Calu3 (cell line): ENCODE measurements at regions not wholly inside any gene's neighbourhood (a gene's known extent, or its start where the extent isn't known, plus 50 kb on each side); places are given as distances from the start of the nearest gene placed in this dataset.
"Not testable (repeated sequence)": the region's sequence is repeated elsewhere in the genome, so short reads cannot be mapped to it uniquely, and the experiment has no call there.

Experiments
- BruUV-seq: library from RNA; stranded (reverse); fragments of 400-500 nt; replicated peaks from 2 replicates; lab custom pipeline; 2021; lab: Mats Ljungman, UMichigan
- CTCF ChIA-PET: fragments of 300-600 bp; sonication (Branson Sonifier 250); formaldehyde crosslinking; loops from one replicate; lab custom pipeline; 2022; ENCODE audit warnings: antibody characterized with exemption; lab: Charles Lee
- DNase-seq: peaks from one replicate; pipeline ENCODE4 v3.0.0; 2022
- H3K27ac Mint-ChIP-seq: one replicate; pipeline ENCODE4 v1.8.0; 2022; ENCODE audit warnings: mixed read lengths; ENCODE audit not compliant: unreplicated experiment
- H3K27me3 Mint-ChIP-seq: one replicate; pipeline ENCODE4 v1.8.0; 2022; ENCODE audit warnings: mixed read lengths; ENCODE audit not compliant: unreplicated experiment
- H3K36me3 Mint-ChIP-seq: one replicate; pipeline ENCODE4 v1.8.0; 2022; ENCODE audit warnings: mild to moderate bottlenecking, moderate library complexity, mixed read lengths; ENCODE audit not compliant: insufficient read depth, unreplicated experiment
- H3K4me1 Mint-ChIP-seq: one replicate; pipeline ENCODE4 v1.8.0; 2022; ENCODE audit warnings: mild to moderate bottlenecking, low read depth, mixed read lengths; ENCODE audit not compliant: unreplicated experiment
- H3K4me3 Mint-ChIP-seq: one replicate; pipeline ENCODE4 v1.8.0; 2022; ENCODE audit warnings: mild to moderate bottlenecking, low read depth, moderate library complexity, mixed read lengths; ENCODE audit not compliant: unreplicated experiment
- H3K9me3 Mint-ChIP-seq: one replicate; pipeline ENCODE4 v1.8.0; 2022; ENCODE audit warnings: low read depth, mixed read lengths; ENCODE audit not compliant: unreplicated experiment
- CTCF ChIP-seq: fragments of 200-600 bp; IDR thresholded peaks from one replicate; pipeline ENCODE4 v1.8.0; 2022; ENCODE audit warnings: antibody characterized with exemption; ENCODE audit not compliant: unreplicated experiment
- intact Hi-C: fragments of 100-400 bp; cut with micrococcal nuclease; formaldehyde crosslinking; loops from one replicate; pipeline ENCODE4 v1.10.0; 2022; ENCODE audit not compliant: unreplicated experiment

- no peak overlapping the region for H3K27ac Mint-ChIP-seq
- no peak for DNase-seq
- BruUV-seq = no TSS peak
- H3K36me3 Mint-ChIP-seq = no peaks in the 10 kb centered on the region
- TF ChIP-seq CTCF = no peak
- CTCF ChIA-PET = no interaction called here
- no peak overlapping the region for H3K4me3 Mint-ChIP-seq
- intact Hi-C loops = no loop called here
- H3K27me3 Mint-ChIP-seq = no peaks in the 10 kb centered on the region
- no peaks in the 10 kb centered on the region for H3K4me1 Mint-ChIP-seq
- peaks cover 19% of the 10 kb centered on the region for H3K9me3 Mint-ChIP-seq
Observed at GRCh38 chr16:8115814-8116213, 474.5 kb downstream of the TMEM114 start.

GRCh38 chr16:8114941-8115340, 475.4 kb downstream of the TMEM114 start:
- H3K4me1 Mint-ChIP-seq, H3K27me3 Mint-ChIP-seq, DNase-seq, intact Hi-C loops, H3K27ac Mint-ChIP-seq, BruUV-seq, H3K4me3 Mint-ChIP-seq, CTCF ChIA-PET, H3K36me3 Mint-ChIP-seq: not testable (repeated sequence)
- H3K9me3 Mint-ChIP-seq = peaks cover 16% of the 10 kb centered on the region

GRCh38 chr16:8113843-8114242, 476.5 kb downstream of the TMEM114 start:
- no peaks in the 10 kb centered on the region for H3K4me1 Mint-ChIP-seq
- CTCF ChIA-PET = no interaction called here
- H3K9me3 Mint-ChIP-seq = peaks cover 18% of the 10 kb centered on the region
- intact Hi-C loops = no loop called here
- H3K4me3 Mint-ChIP-seq = no peak overlapping the region
- H3K27me3 Mint-ChIP-seq = no peaks in the 10 kb centered on the region
- H3K36me3 Mint-ChIP-seq = no peaks in the 10 kb centered on the region
- DNase-seq = no peak
- no peak for TF ChIP-seq CTCF
- no peak overlapping the region for H3K27ac Mint-ChIP-seq
- no TSS peak for BruUV-seq

GRCh38 chr16:8110572-8111514, 479.5 kb downstream of the TMEM114 start:
- peaks cover 16% of the 10 kb centered on the region for H3K9me3 Mint-ChIP-seq
- BruUV-seq = no TSS peak
- DNase-seq = no peak
- no peaks in the 10 kb centered on the region for H3K27me3 Mint-ChIP-seq
- intact Hi-C loops = no loop called here
- H3K27ac Mint-ChIP-seq = no peak overlapping the region
- no peak overlapping the region for H3K4me3 Mint-ChIP-seq
- no peaks in the 10 kb centered on the region for H3K4me1 Mint-ChIP-seq
- H3K36me3 Mint-ChIP-seq = no peaks in the 10 kb centered on the region
- no peak for TF ChIP-seq CTCF
- CTCF ChIA-PET = no interaction called here
